ENCODE measurements at regions not wholly inside any gene's neighbourhood (a gene's known extent, or its start where the extent isn't known, plus 50 kb on each side); places are given as distances from the start of the nearest gene placed in this dataset.
"Not testable (repeated sequence)": the region's sequence is repeated elsewhere in the genome, so short reads cannot be mapped to it uniquely, and the experiment has no call there.

DNA sequence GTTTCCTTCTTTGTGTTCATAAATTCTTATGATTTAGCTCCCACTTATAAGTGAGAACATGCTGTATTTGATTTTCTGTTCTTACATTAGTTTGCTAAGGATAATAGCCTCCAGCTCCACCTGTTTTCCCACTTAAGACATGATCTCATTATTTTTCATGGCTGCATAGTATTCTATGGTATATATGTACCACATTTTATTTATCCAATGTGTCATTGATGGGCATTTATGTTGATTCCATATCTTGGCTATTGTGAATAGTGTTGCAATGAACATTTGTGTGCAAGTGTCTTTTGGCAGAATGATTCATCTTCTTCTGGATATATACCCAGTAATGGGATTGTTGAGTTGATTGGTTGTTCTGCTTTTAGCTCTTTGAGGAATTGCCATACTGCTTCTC, 1234.8 kb downstream of the ADGRL3 start:
- Histone ChIP-seq H3K4me3 (no peak overlapping the region), H3K4me1 (no peaks in the 10 kb centered on the region), H3K27me3 (no peaks in the 10 kb centered on the region), H3K27ac (no peak overlapping the region), H3K36me3 (ENCODE audit: low read depth, missing control alignments) (no peaks in the 10 kb centered on the region), H3K9me3 (no peaks in the 10 kb centered on the region)
- DNase-seq = no peak
- intact Hi-C loops (cut with DNase I; ENCODE audit: low total_unique reads) = no loop called here
- TF ChIP-seq, protein P1, sequence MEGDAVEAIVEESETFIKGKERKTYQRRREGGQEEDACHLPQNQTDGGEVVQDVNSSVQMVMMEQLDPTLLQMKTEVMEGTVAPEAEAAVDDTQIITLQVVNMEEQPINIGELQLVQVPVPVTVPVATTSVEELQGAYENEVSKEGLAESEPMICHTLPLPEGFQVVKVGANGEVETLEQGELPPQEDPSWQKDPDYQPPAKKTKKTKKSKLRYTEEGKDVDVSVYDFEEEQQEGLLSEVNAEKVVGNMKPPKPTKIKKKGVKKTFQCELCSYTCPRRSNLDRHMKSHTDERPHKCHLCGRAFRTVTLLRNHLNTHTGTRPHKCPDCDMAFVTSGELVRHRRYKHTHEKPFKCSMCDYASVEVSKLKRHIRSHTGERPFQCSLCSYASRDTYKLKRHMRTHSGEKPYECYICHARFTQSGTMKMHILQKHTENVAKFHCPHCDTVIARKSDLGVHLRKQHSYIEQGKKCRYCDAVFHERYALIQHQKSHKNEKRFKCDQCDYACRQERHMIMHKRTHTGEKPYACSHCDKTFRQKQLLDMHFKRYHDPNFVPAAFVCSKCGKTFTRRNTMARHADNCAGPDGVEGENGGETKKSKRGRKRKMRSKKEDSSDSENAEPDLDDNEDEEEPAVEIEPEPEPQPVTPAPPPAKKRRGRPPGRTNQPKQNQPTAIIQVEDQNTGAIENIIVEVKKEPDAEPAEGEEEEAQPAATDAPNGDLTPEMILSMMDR (IDR thresholded peaks at IDR 0.05) = no peak
- no peak for TF ChIP-seq POLR2A (IDR thresholded peaks at IDR 0.05)

DNA sequence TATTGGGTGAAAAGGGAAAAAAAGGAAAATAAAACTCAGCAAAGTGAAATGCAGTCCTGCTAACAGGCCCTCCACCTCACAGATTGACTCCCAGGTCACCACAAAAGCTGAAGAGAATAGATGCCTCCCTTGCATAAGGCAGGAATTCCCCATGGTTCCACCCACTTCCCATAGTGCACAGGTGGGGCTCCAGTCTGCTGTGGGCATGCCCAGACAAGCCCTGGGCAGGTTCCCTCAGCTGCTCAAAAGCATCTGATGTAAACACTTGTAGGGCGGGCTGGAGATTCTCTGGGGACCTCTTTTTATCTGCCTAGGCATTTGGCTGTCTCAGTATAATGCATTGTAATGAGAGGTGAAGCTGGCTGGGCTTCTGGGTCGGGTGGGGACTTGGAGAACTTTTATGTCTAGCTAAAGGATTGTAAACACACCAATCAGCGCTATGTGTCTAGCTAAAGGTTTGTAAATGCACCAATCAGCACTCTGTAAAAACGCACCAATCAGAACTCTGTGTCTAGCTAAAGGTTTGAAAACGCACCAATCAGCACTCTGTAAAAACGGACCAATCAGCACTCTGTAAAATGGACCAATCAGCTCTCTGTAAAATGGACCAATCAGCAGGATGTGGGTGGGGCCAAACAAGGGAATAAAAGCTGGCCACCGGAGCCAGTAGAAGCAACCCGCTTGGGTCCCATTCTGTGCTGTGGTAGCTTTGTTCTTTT, 1231.5 kb downstream of the ADGRL3 start:
- H3K36me3 ChIP-seq (ENCODE audit: low read depth, missing control alignments); H3K9me3 ChIP-seq; H3K27me3 ChIP-seq; H3K27ac ChIP-seq; DNase-seq; H3K4me1 ChIP-seq; intact Hi-C loops (cut with DNase I; ENCODE audit: low total_unique reads); H3K4me3 ChIP-seq: not testable (repeated sequence)
- 87 to 92% methylated on average over 7 to 8 of the region's 8 CpGs for WGBS, 2 donors

DNA sequence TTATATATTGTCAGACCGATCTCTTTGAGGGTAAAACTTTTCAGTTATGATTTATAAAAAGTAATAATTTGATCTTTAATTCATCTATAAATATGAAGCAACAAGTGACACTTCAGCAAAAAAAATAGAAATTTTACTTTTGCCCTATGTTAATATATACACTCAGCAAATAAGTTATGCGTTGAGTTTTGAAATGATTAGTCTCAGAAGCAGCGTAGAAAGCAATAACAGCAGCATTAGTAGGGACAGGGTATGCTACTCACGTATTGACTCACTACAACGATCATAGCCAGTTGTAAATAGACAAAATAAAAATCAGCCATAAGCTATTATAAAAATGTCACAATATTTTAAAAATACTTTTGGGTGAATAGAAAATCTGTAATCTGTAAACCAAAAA, 1229.2 kb downstream of the ADGRL3 start:
- Histone ChIP-seq H3K4me1 (no peaks in the 10 kb centered on the region), H3K36me3 (ENCODE audit: low read depth, missing control alignments) (no peaks in the 10 kb centered on the region), H3K27ac (no peak overlapping the region), H3K4me3 (no peak overlapping the region), H3K9me3 (no peaks in the 10 kb centered on the region), H3K27me3 (no peaks in the 10 kb centered on the region)
- no peak for TF ChIP-seq POLR2A (IDR thresholded peaks at IDR 0.05)
- TF ChIP-seq, protein P1 (IDR thresholded peaks at IDR 0.05) = no peak
- intact Hi-C loops (cut with DNase I; ENCODE audit: low total_unique reads) = no loop called here
- 81% methylated on average over 5 of the region's 5 CpGs for WGBS, 2 donors
- DNase-seq = no peak

DNA sequence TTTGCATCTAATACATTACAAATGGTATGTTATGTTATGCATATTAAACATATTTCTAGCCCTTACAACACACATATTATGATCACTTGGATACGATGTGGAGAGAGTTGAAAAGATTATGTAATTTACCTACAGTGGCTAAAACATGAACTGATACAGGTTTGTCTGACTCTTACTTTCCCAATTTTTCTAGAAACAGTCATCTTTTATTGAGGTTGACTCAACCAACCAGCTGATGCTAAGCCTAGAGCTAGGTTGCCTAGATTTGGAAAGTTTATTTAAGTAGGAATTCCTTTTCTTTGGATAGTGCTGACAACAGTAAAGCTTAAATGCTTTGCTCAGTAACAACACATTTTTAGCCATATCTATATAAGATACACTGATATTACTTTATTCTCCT, 1215.1 kb downstream of the ADGRL3 start:
- Histone ChIP-seq H3K4me3 (no peak overlapping the region), H3K27ac (no peak overlapping the region), H3K9me3 (no peaks in the 10 kb centered on the region), H3K36me3 (ENCODE audit: low read depth, missing control alignments) (no peaks in the 10 kb centered on the region), H3K4me1 (no peaks in the 10 kb centered on the region), H3K27me3 (no peaks in the 10 kb centered on the region)
- 93 to 94% methylated on average over 1 of the region's 1 CpG for WGBS, 2 donors
- intact Hi-C loops (cut with DNase I; ENCODE audit: low total_unique reads) = no loop called here
- no peak for DNase-seq
- TF ChIP-seq, protein P1 (IDR thresholded peaks at IDR 0.05) = no peak
- TF ChIP-seq POLR2A (IDR thresholded peaks at IDR 0.05) = no peak

DNA sequence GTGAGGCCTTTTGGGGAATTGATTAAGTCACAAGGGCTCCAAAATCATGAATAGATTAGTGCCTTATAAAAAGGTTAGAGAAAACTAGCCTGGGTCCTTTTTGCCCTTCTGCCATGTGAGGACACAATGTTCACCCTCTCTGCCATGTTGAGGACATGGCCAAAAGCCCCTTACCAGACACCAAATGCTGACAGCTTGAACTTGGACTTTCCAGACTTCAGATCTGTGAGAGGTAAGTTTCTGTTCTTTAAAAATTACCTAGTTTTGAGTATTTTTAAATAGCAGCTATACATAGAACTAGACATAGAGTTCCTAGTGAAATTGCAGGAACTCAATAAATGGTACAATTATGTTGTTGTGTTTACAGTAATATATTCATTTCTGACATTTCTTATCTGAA, 1214.4 kb downstream of the ADGRL3 start:
- no peaks in the 10 kb centered on the region for H3K4me1 ChIP-seq
- DNase-seq = no peak
- no peaks in the 10 kb centered on the region for H3K9me3 ChIP-seq
- no peaks in the 10 kb centered on the region for H3K36me3 ChIP-seq (ENCODE audit: low read depth, missing control alignments)
- no peak overlapping the region for H3K27ac ChIP-seq
- TF ChIP-seq, protein P1 (IDR thresholded peaks at IDR 0.05) = no peak
- H3K27me3 ChIP-seq = no peaks in the 10 kb centered on the region
- intact Hi-C loops (cut with DNase I; ENCODE audit: low total_unique reads) = no loop called here
- H3K4me3 ChIP-seq = no peak overlapping the region

Measured in testis (tissue), 2 donors.